ENCODE measurements at regions not wholly inside any gene's neighbourhood (a gene's known extent, or its start where the extent isn't known, plus 50 kb on each side); places are given as distances from the start of the nearest gene placed in this dataset.
"Not testable (repeated sequence)": the region's sequence is repeated elsewhere in the genome, so short reads cannot be mapped to it uniquely, and the experiment has no call there.

DNA sequence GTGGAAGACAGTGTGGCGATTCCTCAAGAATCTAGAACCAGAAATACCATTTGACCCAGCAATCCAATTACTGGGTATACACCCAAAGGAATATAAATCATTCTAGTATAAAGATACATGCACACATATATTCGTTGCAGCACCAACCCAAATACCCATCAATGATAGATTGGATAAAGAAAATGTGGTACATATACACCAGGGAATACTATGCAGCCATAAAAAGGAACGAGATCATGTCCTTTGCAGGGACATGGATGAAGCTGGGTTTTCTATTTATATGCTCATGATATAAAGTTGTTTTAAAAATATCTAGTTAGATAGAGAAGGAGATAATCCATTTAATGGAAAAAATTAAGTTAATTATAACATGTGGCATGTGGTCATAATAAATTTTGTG, 186.5 kb downstream of the HS3ST3A1 start:
- TF ChIP-seq, protein P1, sequence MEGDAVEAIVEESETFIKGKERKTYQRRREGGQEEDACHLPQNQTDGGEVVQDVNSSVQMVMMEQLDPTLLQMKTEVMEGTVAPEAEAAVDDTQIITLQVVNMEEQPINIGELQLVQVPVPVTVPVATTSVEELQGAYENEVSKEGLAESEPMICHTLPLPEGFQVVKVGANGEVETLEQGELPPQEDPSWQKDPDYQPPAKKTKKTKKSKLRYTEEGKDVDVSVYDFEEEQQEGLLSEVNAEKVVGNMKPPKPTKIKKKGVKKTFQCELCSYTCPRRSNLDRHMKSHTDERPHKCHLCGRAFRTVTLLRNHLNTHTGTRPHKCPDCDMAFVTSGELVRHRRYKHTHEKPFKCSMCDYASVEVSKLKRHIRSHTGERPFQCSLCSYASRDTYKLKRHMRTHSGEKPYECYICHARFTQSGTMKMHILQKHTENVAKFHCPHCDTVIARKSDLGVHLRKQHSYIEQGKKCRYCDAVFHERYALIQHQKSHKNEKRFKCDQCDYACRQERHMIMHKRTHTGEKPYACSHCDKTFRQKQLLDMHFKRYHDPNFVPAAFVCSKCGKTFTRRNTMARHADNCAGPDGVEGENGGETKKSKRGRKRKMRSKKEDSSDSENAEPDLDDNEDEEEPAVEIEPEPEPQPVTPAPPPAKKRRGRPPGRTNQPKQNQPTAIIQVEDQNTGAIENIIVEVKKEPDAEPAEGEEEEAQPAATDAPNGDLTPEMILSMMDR (IDR thresholded peaks at IDR 0.05), result not testable (repeated sequence)
- TF ChIP-seq POLR2A (IDR thresholded peaks at IDR 0.05), result not testable (repeated sequence)
